ENCODE measurements at regions not wholly inside any gene's neighbourhood (a gene's known extent, or its start where the extent isn't known, plus 50 kb on each side); places are given as distances from the start of the nearest gene placed in this dataset.

DNA sequence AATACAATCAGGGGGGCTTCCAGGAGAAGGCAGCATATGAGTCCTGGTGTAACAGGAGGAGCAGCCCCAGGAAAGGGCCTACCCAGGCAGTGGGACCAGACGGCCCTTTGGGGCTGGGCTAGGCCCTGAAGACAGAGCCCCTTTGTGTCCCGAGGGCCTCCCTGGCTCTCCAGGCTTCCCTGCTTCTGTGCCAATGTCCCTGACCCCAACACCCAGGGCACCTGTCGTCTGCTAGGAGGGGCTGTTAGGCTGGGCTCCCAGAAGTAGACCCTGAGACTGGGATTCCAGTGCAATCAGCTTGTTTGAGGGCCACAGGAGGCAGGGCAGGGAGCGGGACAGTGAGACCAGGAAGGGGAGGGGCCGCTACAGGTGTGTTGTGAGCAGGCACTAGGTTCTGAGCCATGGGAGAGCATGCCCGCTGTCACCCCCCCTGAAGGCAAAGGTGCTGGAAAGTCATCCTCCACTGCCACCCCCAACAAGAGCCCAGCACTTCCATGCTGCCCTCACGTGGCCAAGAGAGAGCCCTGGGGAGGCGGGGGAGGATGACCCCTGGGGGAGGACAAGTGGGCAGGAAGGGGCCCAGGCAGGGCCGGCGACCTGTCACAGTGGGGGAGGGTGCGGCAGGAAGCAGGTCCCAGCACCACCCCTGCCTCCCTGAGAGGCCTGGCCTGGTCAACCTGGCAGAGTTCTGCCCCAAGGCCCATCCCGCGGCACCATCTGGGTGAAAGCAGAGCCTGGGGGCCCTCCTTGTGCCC, 64.8 kb downstream of the ADRA2C start:
- H3K27ac ChIP-seq = no peak overlapping the region
- H3K9me3 ChIP-seq = no peaks in the 10 kb centered on the region
- no peak for DNase-seq
- no peak overlapping the region for H3K4me3 ChIP-seq
- peaks cover 16 to 21% (median 17%) of the 10 kb centered on the region in 4 donors for H3K4me1 ChIP-seq
- intact Hi-C loops (cut with DNase I; ENCODE audit: low total_unique reads) = no loop called here
- H3K36me3 ChIP-seq = no peaks in the 10 kb centered on the region
- 62 to 76% (median 68%) methylated on average over 10 to 13 of the region's 13 CpGs for WGBS, 5 donors
- TF ChIP-seq, protein P1, sequence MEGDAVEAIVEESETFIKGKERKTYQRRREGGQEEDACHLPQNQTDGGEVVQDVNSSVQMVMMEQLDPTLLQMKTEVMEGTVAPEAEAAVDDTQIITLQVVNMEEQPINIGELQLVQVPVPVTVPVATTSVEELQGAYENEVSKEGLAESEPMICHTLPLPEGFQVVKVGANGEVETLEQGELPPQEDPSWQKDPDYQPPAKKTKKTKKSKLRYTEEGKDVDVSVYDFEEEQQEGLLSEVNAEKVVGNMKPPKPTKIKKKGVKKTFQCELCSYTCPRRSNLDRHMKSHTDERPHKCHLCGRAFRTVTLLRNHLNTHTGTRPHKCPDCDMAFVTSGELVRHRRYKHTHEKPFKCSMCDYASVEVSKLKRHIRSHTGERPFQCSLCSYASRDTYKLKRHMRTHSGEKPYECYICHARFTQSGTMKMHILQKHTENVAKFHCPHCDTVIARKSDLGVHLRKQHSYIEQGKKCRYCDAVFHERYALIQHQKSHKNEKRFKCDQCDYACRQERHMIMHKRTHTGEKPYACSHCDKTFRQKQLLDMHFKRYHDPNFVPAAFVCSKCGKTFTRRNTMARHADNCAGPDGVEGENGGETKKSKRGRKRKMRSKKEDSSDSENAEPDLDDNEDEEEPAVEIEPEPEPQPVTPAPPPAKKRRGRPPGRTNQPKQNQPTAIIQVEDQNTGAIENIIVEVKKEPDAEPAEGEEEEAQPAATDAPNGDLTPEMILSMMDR (IDR thresholded peaks at IDR 0.05) = no peak
- TF ChIP-seq EP300 (IDR thresholded peaks at IDR 0.05) (no peak), POLR2A (IDR thresholded peaks at IDR 0.05) (no peak), POLR2AphosphoS5 (IDR thresholded peaks at IDR 0.05) (no peak)
- H3K27me3 ChIP-seq = peaks cover 0 to 31% (median 13%) of the 10 kb centered on the region in 3 donors

DNA sequence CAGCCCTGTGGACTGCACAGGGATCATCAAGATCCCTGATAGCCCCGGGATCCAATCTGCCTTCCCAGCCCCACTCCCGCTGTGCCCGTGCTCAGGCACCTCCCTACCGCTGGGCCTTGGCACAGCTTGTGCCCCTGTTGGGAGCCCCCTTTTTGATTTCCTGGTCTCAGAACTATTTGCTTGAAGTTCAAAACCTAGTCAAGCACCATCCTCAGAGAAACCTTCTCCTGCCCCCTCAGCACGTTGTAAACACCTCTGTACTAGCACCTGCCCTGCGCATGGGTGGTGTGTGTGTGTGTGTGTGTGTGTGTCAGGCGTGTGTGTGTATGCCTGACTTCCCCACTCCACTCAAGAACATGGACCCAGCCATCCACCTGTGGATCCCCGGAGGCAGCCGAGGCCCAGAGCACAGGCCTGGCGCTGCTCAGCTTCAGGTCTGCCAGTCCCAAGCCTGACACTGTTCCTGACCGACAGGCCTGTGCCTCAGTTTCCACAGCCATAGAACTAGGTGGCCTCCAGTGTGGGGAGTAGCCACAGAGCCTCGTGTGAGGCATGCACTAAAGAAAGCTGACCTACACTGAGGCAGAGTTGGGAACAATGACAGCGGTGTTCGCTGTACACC, 65.5 kb downstream of the ADRA2C start:
- intact Hi-C loops (cut with DNase I; ENCODE audit: low total_unique reads) = no loop called here
- no peak for DNase-seq

DNA sequence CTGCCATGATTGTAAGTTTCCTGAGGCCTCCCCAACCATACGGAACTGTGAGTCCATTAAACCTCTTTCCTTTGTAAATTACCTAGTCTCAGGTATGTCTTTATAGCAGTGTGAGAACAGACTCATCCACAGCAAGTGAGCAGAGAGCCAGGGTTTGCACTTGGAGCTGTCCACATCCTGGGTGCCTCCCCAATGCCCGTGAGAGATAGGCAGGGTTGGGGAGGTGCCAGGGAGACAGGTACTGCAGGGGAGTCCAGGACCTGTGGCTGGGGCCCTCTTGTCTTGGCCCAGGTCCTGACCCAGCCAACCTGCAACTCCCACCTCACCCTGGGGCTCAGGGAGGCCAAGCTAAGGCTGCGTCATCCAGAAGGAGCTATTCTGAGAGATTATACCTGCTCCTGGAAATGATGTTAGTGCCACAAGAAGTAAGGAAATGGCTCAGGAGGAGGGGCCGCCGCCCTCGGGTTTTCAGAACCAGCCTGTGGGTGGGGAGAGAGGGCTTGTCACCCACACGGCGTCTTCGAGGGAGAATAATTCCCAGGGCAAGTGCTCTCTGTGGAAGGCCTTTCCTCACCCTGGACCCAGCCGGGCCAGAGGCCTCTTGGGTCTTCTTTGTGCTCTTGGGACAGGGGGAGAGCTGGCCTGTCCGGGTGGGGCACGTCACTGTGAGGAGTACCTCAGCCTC, 66.5 kb downstream of the ADRA2C start:
- no peak overlapping the region for H3K4me3 ChIP-seq
- H3K9me3 ChIP-seq = no peaks in the 10 kb centered on the region
- TF ChIP-seq POLR2A (IDR thresholded peaks at IDR 0.05) = no peak
- H3K4me1 ChIP-seq = peaks cover 6 to 10% (median 7%) of the 10 kb centered on the region in 4 donors
- no peaks in the 10 kb centered on the region for H3K36me3 ChIP-seq
- DNase-seq = no peak
- no peak overlapping the region for H3K27ac ChIP-seq
- H3K27me3 ChIP-seq = peaks cover 0 to 46% (median 21%) of the 10 kb centered on the region in 3 donors
- WGBS, 5 donors = 74 to 82% (median 77%) methylated on average over 12 of the region's 12 CpGs
- intact Hi-C loops (cut with DNase I; ENCODE audit: low total_unique reads) = no loop called here

More for the DNA sequence above, 65.5 kb downstream of the ADRA2C start:
- H3K27me3 ChIP-seq = peaks cover 0 to 38% (median 20%) of the 10 kb centered on the region in 3 donors
- no peaks in the 10 kb centered on the region for H3K36me3 ChIP-seq
- WGBS, 5 donors = 70 to 77% (median 76%) methylated on average over 14 of the region's 14 CpGs
- no peaks in the 10 kb centered on the region for H3K9me3 ChIP-seq
- H3K4me1 ChIP-seq = peaks cover 16 to 21% (median 16%) of the 10 kb centered on the region in 4 donors
- TF ChIP-seq EP300 (IDR thresholded peaks at IDR 0.05) (no peak), POLR2A (IDR thresholded peaks at IDR 0.05) (no peak), POLR2AphosphoS5 (IDR thresholded peaks at IDR 0.05) (no peak)
- TF ChIP-seq, protein P1 (IDR thresholded peaks at IDR 0.05) = no peak
- no peak overlapping the region for H3K27ac ChIP-seq
- H3K4me3 ChIP-seq = no peak overlapping the region

DNA sequence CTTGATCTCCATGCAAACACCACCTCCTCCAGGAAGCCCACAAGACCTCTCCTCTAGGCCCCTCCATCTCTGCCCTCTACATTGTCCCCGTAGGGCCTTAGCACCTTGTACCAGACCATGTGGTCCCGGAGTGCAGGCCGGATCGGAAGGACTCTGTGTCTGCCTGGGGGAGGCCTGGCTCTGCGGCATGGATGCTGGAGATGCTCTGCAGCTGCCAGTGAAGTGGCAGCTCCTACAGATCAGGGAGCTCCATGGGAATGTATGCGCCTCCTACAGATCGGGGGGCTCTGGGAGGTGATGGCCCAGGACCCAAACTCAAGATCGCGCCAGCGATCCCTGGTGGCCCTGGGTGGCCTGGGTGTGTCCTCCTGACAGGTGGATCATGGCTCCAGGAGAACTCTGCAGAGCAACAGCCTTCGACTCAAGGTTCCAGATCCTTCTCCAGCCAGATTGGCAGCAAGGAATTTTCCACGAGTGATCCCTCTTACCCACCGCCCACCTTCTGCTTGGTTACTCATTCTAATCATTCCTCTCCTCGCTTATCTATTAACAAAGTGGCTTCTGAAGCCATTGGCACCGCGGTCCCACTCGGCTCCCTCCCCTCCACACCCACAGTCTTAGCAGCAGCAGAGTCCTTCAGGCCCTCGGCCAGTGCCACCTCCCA, 67.3 kb downstream of the ADRA2C start:
- no peak overlapping the region for H3K27ac ChIP-seq
- peaks cover 0 to 2% (median under 1%) of the 10 kb centered on the region in 4 donors for H3K4me1 ChIP-seq
- intact Hi-C loops (cut with DNase I; ENCODE audit: low total_unique reads) = no loop called here
- WGBS, 5 donors = 85 to 91% (median 88%) methylated on average over 18 of the region's 18 CpGs
- no peak for DNase-seq
- peaks cover 0 to 46% (median 21%) of the 10 kb centered on the region in 3 donors for H3K27me3 ChIP-seq
- no peaks in the 10 kb centered on the region for H3K36me3 ChIP-seq
- TF ChIP-seq POLR2AphosphoS5 (IDR thresholded peaks at IDR 0.05) = no peak
- no peak for TF ChIP-seq POLR2A (IDR thresholded peaks at IDR 0.05)
- TF ChIP-seq, protein P1 (IDR thresholded peaks at IDR 0.05) = no peak
- TF ChIP-seq EP300 (IDR thresholded peaks at IDR 0.05) = no peak
- H3K9me3 ChIP-seq = peaks cover 0 to 4% (median 0%) of the 10 kb centered on the region in 4 donors
- no peak overlapping the region for H3K4me3 ChIP-seq

All from stomach (tissue), 8 donors.